ENCODE measurements at regions not wholly inside any gene's neighbourhood (a gene's known extent, or its start where the extent isn't known, plus 50 kb on each side); places are given as distances from the start of the nearest gene placed in this dataset.

GRCh38 chr9:1400983-1401382, 350.8 kb downstream of the DMRT2 start:
- Histone ChIP-seq H3K9ac (ENCODE audit: low read length) (no peak overlapping the region), H2AFZ (ENCODE audit: low read length) (no peak overlapping the region), H3K27ac (ENCODE audit: low read length) (no peak overlapping the region), H3K9me2 (replicated peaks; ENCODE audit: low read length) (no peaks in the 10 kb centered on the region), H3K9me3 (ENCODE audit: low read length) (no peaks in the 10 kb centered on the region), H3K27me3 (ENCODE audit: low read length) (0 out of 2 replicates have a peak, but pooled peaks cover 5% of the 10 kb centered on the region), H3K79me2 (ENCODE audit: low read length) (no peaks in the 10 kb centered on the region), H3F3A (ENCODE audit: low read length, unreplicated experiment) (no peaks in the 10 kb centered on the region), H3K4me2 (ENCODE audit: low read length) (no peak overlapping the region), H3K4me3 (ENCODE audit: low read length) (no peak overlapping the region), H3K4me1 (ENCODE audit: insufficient read depth, low read length) (no peaks in the 10 kb centered on the region), H4K20me1 (ENCODE audit: low read length) (no peaks in the 10 kb centered on the region), H3K36me3 (ENCODE audit: low read depth, low read length) (no peaks in the 10 kb centered on the region)
- no TSS peak for BruUV-seq (replicated peaks)
- intact Hi-C loops (cut with micrococcal nuclease): no loop called here
- no peak for DNase-seq
- no peak for TF ChIP-seq EZH2phosphoT487 (IDR thresholded peaks at IDR 0.05; ENCODE audit: borderline replicate concordance, low read length)
- no peak for TF ChIP-seq CTCF (conservative IDR thresholded peaks at IDR 0.05; ENCODE audit: low read depth, low read length)
- TF ChIP-seq EZH2 (IDR thresholded peaks at IDR 0.05; ENCODE audit: low read length, unreplicated experiment): no peak
- no peak for ATAC-seq
- POLR2A ChIA-PET (ENCODE audit: unreplicated experiment): no interaction called here
- CTCF ChIA-PET: no interaction called here

DNA sequence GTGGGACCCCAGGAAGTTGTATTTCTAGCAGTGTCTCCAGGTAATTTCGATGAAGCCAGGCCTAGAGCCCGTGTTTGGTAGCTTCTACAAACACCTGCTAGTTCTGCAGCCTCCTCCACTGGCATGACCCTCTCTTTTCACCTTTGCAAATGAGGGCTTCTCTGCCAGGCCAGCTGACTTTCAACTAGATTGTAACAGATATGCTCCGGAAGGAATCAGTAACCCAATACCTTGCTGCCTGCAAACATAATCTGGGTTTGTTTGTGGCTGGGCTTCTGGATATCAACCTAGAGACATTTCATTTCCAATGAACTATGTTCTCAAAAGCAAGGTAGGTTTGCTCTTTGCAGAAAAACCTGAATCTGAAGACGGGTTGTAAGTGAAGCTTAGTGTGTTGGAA, 354.8 kb downstream of the DMRT2 start:
- Histone ChIP-seq H2AFZ (ENCODE audit: low read length) (no peak overlapping the region), H3K27me3 (ENCODE audit: low read length) (0 out of 2 replicates have a peak, but pooled peaks cover 5% of the 10 kb centered on the region), H3K27ac (ENCODE audit: low read length) (no peak overlapping the region), H3K9ac (ENCODE audit: low read length) (no peak overlapping the region), H4K20me1 (ENCODE audit: low read length) (no peaks in the 10 kb centered on the region), H3K4me2 (ENCODE audit: low read length) (no peak overlapping the region), H3K4me1 (ENCODE audit: insufficient read depth, low read length) (no peaks in the 10 kb centered on the region), H3K9me3 (ENCODE audit: low read length) (no peaks in the 10 kb centered on the region), H3F3A (ENCODE audit: low read length, unreplicated experiment) (no peaks in the 10 kb centered on the region), H3K36me3 (ENCODE audit: low read depth, low read length) (no peaks in the 10 kb centered on the region), H3K79me2 (ENCODE audit: low read length) (no peaks in the 10 kb centered on the region), H3K9me2 (replicated peaks; ENCODE audit: low read length) (no peaks in the 10 kb centered on the region), H3K4me3 (ENCODE audit: low read length) (no peak overlapping the region)
- DNase-seq (no peak), ATAC-seq (no peak)
- BruUV-seq (replicated peaks): no TSS peak
- ChIA-PET CTCF (no interaction called here), POLR2A (ENCODE audit: unreplicated experiment) (no interaction called here)
- TF ChIP-seq EZH2 (IDR thresholded peaks at IDR 0.05; ENCODE audit: low read length, unreplicated experiment): no peak
- no peak for TF ChIP-seq CTCF (conservative IDR thresholded peaks at IDR 0.05; ENCODE audit: low read depth, low read length)
- TF ChIP-seq EZH2phosphoT487 (IDR thresholded peaks at IDR 0.05; ENCODE audit: borderline replicate concordance, low read length): no peak
- intact Hi-C loops (cut with micrococcal nuclease): no loop called here

GRCh38 chr9:1411826-1412225, 361.7 kb downstream of the DMRT2 start:
- ATAC-seq (no peak), DNase-seq (no peak)
- Histone ChIP-seq H3K79me2 (ENCODE audit: low read length) (no peaks in the 10 kb centered on the region), H3K4me1 (ENCODE audit: insufficient read depth, low read length) (no peaks in the 10 kb centered on the region), H3F3A (ENCODE audit: low read length, unreplicated experiment) (no peaks in the 10 kb centered on the region), H3K27me3 (ENCODE audit: low read length) (no peaks in the 10 kb centered on the region), H2AFZ (ENCODE audit: low read length) (no peak overlapping the region), H3K9ac (ENCODE audit: low read length) (no peak overlapping the region), H3K36me3 (ENCODE audit: low read depth, low read length) (no peaks in the 10 kb centered on the region), H3K9me3 (ENCODE audit: low read length) (no peaks in the 10 kb centered on the region), H3K27ac (ENCODE audit: low read length) (no peak overlapping the region), H4K20me1 (ENCODE audit: low read length) (no peaks in the 10 kb centered on the region), H3K9me2 (replicated peaks; ENCODE audit: low read length) (no peaks in the 10 kb centered on the region), H3K4me3 (ENCODE audit: low read length) (no peak overlapping the region), H3K4me2 (ENCODE audit: low read length) (no peak overlapping the region)
- intact Hi-C loops (cut with micrococcal nuclease): no loop called here
- POLR2A ChIA-PET (ENCODE audit: unreplicated experiment): interaction anchor here (0.7 kb wide), 1 partner anchor 328 kb away, joined by 12 read pairs; no protein-coding TSS in a partner anchor
- CTCF ChIA-PET: no interaction called here
- no TSS peak for BruUV-seq (replicated peaks)
- no peak for TF ChIP-seq EZH2 (IDR thresholded peaks at IDR 0.05; ENCODE audit: low read length, unreplicated experiment)
- no peak for TF ChIP-seq EZH2phosphoT487 (IDR thresholded peaks at IDR 0.05; ENCODE audit: borderline replicate concordance, low read length)
- no peak for TF ChIP-seq CTCF (conservative IDR thresholded peaks at IDR 0.05; ENCODE audit: low read depth, low read length)
